ENCODE measurements at regions not wholly inside any gene's neighbourhood (a gene's known extent, or its start where the extent isn't known, plus 50 kb on each side); places are given as distances from the start of the nearest gene placed in this dataset.

DNA sequence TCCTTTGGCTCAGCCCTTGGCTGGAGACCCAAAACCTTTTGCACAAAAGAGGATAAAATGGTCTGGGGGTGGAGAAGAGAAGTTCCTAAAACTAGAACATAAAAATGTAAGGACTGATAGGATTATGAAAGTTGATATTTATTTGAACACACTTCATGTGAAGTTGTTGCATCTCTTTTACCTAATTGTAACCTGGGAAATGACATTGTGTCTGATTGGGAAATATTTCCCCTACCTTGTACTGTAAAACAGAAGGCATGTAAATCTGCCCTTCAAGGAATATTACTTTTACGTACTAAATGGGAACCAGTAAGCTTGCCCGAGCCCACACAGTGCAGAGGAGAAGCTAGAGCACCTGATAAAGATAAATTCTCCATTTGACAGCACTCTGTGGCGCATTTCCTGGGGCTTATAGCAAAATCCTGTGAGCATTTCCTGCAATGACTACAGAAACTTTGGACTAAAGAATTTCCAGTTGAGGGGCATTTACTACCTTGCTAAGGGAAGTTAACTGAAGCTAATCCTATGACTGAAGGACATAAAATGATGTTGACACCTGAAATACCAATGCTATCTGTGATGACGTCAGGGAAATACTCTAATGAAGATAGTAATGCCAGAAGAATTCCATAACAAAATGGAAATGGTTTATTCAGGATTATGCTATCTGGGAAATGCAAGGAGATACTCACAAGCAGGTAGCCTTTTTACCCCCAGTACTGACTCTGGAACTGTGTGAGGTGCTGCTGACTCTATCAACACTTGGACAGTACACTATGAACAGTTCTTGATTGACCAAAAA lies 78.3 kb upstream of the LIFR start:
- TF ChIP-seq, protein P1, sequence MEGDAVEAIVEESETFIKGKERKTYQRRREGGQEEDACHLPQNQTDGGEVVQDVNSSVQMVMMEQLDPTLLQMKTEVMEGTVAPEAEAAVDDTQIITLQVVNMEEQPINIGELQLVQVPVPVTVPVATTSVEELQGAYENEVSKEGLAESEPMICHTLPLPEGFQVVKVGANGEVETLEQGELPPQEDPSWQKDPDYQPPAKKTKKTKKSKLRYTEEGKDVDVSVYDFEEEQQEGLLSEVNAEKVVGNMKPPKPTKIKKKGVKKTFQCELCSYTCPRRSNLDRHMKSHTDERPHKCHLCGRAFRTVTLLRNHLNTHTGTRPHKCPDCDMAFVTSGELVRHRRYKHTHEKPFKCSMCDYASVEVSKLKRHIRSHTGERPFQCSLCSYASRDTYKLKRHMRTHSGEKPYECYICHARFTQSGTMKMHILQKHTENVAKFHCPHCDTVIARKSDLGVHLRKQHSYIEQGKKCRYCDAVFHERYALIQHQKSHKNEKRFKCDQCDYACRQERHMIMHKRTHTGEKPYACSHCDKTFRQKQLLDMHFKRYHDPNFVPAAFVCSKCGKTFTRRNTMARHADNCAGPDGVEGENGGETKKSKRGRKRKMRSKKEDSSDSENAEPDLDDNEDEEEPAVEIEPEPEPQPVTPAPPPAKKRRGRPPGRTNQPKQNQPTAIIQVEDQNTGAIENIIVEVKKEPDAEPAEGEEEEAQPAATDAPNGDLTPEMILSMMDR (IDR thresholded peaks at IDR 0.05): no peak
- no peak for TF ChIP-seq POLR2AphosphoS5 (IDR thresholded peaks at IDR 0.05)

Data from esophagus muscularis mucosa (tissue), 3 donors.